Breast epithelium (tissue), 3 donors: ENCODE measurements at regions not wholly inside any gene's neighbourhood (a gene's known extent, or its start where the extent isn't known, plus 50 kb on each side); places are given as distances from the start of the nearest gene placed in this dataset.

Experiments
- POLR2A ChIP-seq: fragments of 450-650 bp; IDR thresholded peaks from one replicate; pipeline ENCODE4 v1.6.1; 2016; ENCODE audit warnings: antibody characterized with exemption, mild to moderate bottlenecking, moderate library complexity
- POLR2AphosphoS5 ChIP-seq, 3 donors: sonication (generic); formaldehyde crosslinking; IDR thresholded peaks; one replicate each; pipeline ENCODE4 v1.6.1; 2017; ENCODE audit warnings: antibody characterized with exemption in 3 of 3
- TF ChIP-seq, protein P1 (sequence below), 3 donors: fragments of 450-650 bp; IDR thresholded peaks; one replicate each; pipeline ENCODE4 v1.5.1; 2016 to 2017; ENCODE audit warnings: antibody characterized with exemption in 3 of 3, mild to moderate bottlenecking in 3 of 3, moderate library complexity in 3 of 3

DNA sequence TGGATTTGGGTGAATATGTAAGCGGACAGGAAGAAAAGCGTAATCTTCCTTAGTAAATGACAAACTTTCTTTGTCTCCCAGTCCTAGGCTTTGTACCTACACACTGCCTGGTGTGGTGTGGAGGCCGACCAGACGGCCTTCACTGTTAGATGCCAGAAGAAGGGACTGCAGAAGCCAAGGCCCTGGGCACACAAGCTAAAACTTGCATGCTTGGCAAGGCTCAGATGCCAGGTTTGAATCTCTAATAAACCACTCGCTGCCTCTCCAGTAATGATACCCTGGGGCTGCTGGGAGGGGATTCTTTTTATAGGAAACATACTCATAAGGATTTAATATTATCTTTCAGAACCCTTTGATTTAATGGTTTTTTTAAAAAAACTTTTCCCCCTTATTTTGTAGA is 263.8 kb downstream of the PTPRC start:
- TF ChIP-seq POLR2AphosphoS5 (IDR thresholded peaks at IDR 0.05) (peak in 1 of 3 donors; percentile 29), POLR2A (no peak)
- TF ChIP-seq, protein P1, sequence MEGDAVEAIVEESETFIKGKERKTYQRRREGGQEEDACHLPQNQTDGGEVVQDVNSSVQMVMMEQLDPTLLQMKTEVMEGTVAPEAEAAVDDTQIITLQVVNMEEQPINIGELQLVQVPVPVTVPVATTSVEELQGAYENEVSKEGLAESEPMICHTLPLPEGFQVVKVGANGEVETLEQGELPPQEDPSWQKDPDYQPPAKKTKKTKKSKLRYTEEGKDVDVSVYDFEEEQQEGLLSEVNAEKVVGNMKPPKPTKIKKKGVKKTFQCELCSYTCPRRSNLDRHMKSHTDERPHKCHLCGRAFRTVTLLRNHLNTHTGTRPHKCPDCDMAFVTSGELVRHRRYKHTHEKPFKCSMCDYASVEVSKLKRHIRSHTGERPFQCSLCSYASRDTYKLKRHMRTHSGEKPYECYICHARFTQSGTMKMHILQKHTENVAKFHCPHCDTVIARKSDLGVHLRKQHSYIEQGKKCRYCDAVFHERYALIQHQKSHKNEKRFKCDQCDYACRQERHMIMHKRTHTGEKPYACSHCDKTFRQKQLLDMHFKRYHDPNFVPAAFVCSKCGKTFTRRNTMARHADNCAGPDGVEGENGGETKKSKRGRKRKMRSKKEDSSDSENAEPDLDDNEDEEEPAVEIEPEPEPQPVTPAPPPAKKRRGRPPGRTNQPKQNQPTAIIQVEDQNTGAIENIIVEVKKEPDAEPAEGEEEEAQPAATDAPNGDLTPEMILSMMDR (IDR thresholded peaks at IDR 0.05), result no peak
